K562 (cell line): ENCODE measurements at regions not wholly inside any gene's neighbourhood (a gene's known extent, or its start where the extent isn't known, plus 50 kb on each side); places are given as distances from the start of the nearest gene placed in this dataset.

ENCODE experiments used
- ADNP ChIP-seq: fragments of 200-800 bp; sonication (Bioruptor generic); IDR thresholded peaks from 2 replicates; pipeline ENCODE4 v1.6.1; 2016; ENCODE audit warnings: missing genetic modification characterization, missing compliant biosample characterization
- ELF4 ChIP-seq: fragments of 450-650 bp; formaldehyde crosslinking; IDR thresholded peaks from 2 replicates; pipeline ENCODE4 v1.4.0; 2022; ENCODE audit warnings: missing genetic modification characterization
- HDAC2 ChIP-seq: fragments of 450-650 bp; IDR thresholded peaks from 2 replicates; pipeline ENCODE4 v1.6.1; 2016; ENCODE audit warnings: mild to moderate bottlenecking
- ILK ChIP-seq: fragments of 450-650 bp; IDR thresholded peaks from 2 replicates; pipeline ENCODE4 v1.6.1; 2016; ENCODE audit warnings: missing genetic modification characterization, low read depth, mild to moderate bottlenecking, missing compliant biosample characterization, moderate library complexity, borderline replicate concordance
- JUND ChIP-seq, 2 experiments: IDR thresholded peaks; 2 replicates in 1 of 2; 3 replicates in 1 of 2; pipeline ENCODE4 v1.6.1; 2011; ENCODE audit warnings: borderline replicate concordance in 2 of 2, low read depth in 2 of 2, low read length in 2 of 2, improper control_type of control experiment in 1 of 2, missing biosample characterization in 1 of 2, missing genetic modification characterization in 1 of 2, missing genetic modification reagents in 1 of 2
- LCOR ChIP-seq: sonication (generic); formaldehyde crosslinking; IDR thresholded peaks from 2 replicates; pipeline ENCODE4 v1.8.0; 2022; ENCODE audit warnings: mild to moderate bottlenecking, missing genetic modification reagents
- RAD21 ChIP-seq, 2 experiments: fragments of 250-450 bp in 1 of 2; fragments of 450-650 bp in 1 of 2; sonication (Bioruptor Pico) in 1 of 2; formaldehyde crosslinking in 1 of 2; IDR thresholded peaks in 1 of 2; conservative IDR thresholded peaks in 1 of 2; 2 replicates each; pipeline versions ENCODE4 v1.4.0 to v1.8.0; 2020 to 2022; ENCODE audit warnings: mild to moderate bottlenecking in 2 of 2, moderate library complexity in 1 of 2
- SMAD3 ChIP-seq: fragments of 450-650 bp; formaldehyde crosslinking; conservative IDR thresholded peaks from 2 replicates; pipeline ENCODE4 v1.4.0; 2020; ENCODE audit warnings: mild to moderate bottlenecking
- SMC3 ChIP-seq: conservative IDR thresholded peaks from 2 replicates; pipeline ENCODE4 v1.6.1; 2011; ENCODE audit warnings: low read depth, low read length, improper control_type of control experiment; ENCODE audit not compliant: insufficient read depth
- SP2 ChIP-seq: IDR thresholded peaks from 2 replicates; pipeline ENCODE4 v1.6.1; 2011; ENCODE audit warnings: mild to moderate bottlenecking, low read depth, low read length, moderate library complexity; ENCODE audit not compliant: poor library complexity, severe bottlenecking; ENCODE audit errors: extremely low read depth
- TRIM25 ChIP-seq: fragments of 450-650 bp; IDR thresholded peaks from 2 replicates; pipeline ENCODE4 v1.7.0; 2016; ENCODE audit warnings: borderline replicate concordance
- USF2 ChIP-seq: sonication (generic); formaldehyde crosslinking; IDR thresholded peaks from 2 replicates; pipeline ENCODE4 v1.5.0; 2020; ENCODE audit warnings: missing genetic modification reagents
- XRCC4 ChIP-seq: IDR thresholded peaks from one replicate; pipeline ENCODE4 v1.6.1; 2011; ENCODE audit not compliant: insufficient read depth, insufficient read length; ENCODE audit errors: extremely low read depth
- YBX1 ChIP-seq: fragments of 450-650 bp; IDR thresholded peaks from 2 replicates; pipeline ENCODE4 v1.7.1; 2016; ENCODE audit warnings: mild to moderate bottlenecking
- ZBTB11 ChIP-seq, 3 experiments: fragments of 200-800 bp in 1 of 3; fragments of 250-450 bp in 1 of 3; fragments of 450-650 bp in 1 of 3; sonication (Bioruptor Pico) in 1 of 3; sonication (Bioruptor generic) in 1 of 3; formaldehyde crosslinking in 1 of 3; IDR thresholded peaks; 2 replicates each; pipeline versions ENCODE4 v1.6.1 to v1.8.0; 2016 to 2022; ENCODE audit warnings: mild to moderate bottlenecking in 2 of 3, missing genetic modification characterization in 2 of 3, missing compliant biosample characterization in 1 of 3, moderate library complexity in 1 of 3
- ZKSCAN8 ChIP-seq: fragments of 200-800 bp; sonication (Bioruptor generic); IDR thresholded peaks from 2 replicates; pipeline ENCODE4 v1.6.1; 2016; ENCODE audit warnings: missing genetic modification characterization, missing compliant biosample characterization
- ZNF280A ChIP-seq: fragments of 450-650 bp; IDR thresholded peaks from 2 replicates; pipeline ENCODE4 v1.6.1; 2018; ENCODE audit warnings: mild to moderate bottlenecking, low read depth; ENCODE audit not compliant: partially characterized antibody
- ZNF41 ChIP-seq: fragments of 250-450 bp; sonication (Bioruptor Pico); conservative IDR thresholded peaks from 2 replicates; pipeline ENCODE4 v1.4.0; 2020; ENCODE audit warnings: mild to moderate bottlenecking

- TF ChIP-seq ZBTB11 (CRISPR knock-in tag; IDR thresholded peaks at IDR 0.05) (no peak), ZNF280A (no peak), JUND (IDR thresholded peaks at IDR 0.05; ENCODE audit: borderline replicate concordance, low read depth, low read length) (0 out of 2 replicates have a peak, but pooled peaks have one; percentile 33), JUND (tag; IDR thresholded peaks at IDR 0.05; ENCODE audit: borderline replicate concordance, low read depth, low read length) (no peak), SMC3 (peak; percentile 60), HDAC2 (peak; percentile 73), XRCC4 (no peak), ELF4 (CRISPR knock-in tag) (no peak), TRIM25 (no peak), ILK (tag) (no peak), LCOR (no peak), ADNP (peak; percentile 77), ZKSCAN8 (CRISPR knock-in tag) (no peak), RAD21 (CRISPR knock-in tag; conservative IDR thresholded peaks at IDR 0.05 in 1 of 2, IDR thresholded peaks at IDR 0.05 in 1 of 2) (peak in 1 of 2 experiments; percentile 71; a peak in 2 of 4 replicates), USF2 (CRISPR knock-in tag) (no peak), SP2 (no peak), YBX1 (no peak), ZNF41 (CRISPR knock-in tag) (no peak), SMAD3 (CRISPR knock-in tag) (no peak)
Measured at GRCh38 chr15:77784361-77785292, 151.9 kb upstream of the LINGO1 start (continued).
